HCT116 (cell line): ENCODE measurements at regions not wholly inside any gene's neighbourhood (a gene's known extent, or its start where the extent isn't known, plus 50 kb on each side); places are given as distances from the start of the nearest gene placed in this dataset.

ENCODE experiments used
- ATF3 ChIP-seq: IDR thresholded peaks from 2 replicates; pipeline ENCODE4 v1.6.1; 2012
- CEBPB ChIP-seq: IDR thresholded peaks from 2 replicates; pipeline ENCODE4 v1.6.1; 2012; ENCODE audit warnings: low read depth
- EZH2 ChIP-seq: fragments of 200-600 bp; sonication (generic); IDR thresholded peaks from 2 replicates; pipeline ENCODE4 v1.6.1; 2017; ENCODE audit warnings: antibody characterized with exemption, mixed run types
- EZH2phosphoT487 ChIP-seq: fragments of 200-600 bp; IDR thresholded peaks from 2 replicates; pipeline ENCODE4 v1.6.1; 2018; ENCODE audit warnings: antibody characterized with exemption, borderline replicate concordance
- JUND ChIP-seq: IDR thresholded peaks from 2 replicates; pipeline ENCODE4 v1.6.1; 2012
- POLR2A ChIP-seq: IDR thresholded peaks from 2 replicates; pipeline ENCODE4 v1.7.0; 2011; ENCODE audit warnings: borderline replicate concordance; ENCODE audit not compliant: insufficient read depth, insufficient read length; ENCODE audit errors: extremely low read depth
- POLR2AphosphoS5 ChIP-seq: IDR thresholded peaks from 2 replicates; pipeline ENCODE4 v1.6.1; 2011; ENCODE audit warnings: mild to moderate bottlenecking, low read depth, low read length, moderate library complexity
- RAD21 ChIP-seq: IDR thresholded peaks from 2 replicates; pipeline ENCODE4 v1.6.1; 2012; ENCODE audit warnings: low read depth, mild to moderate bottlenecking
- YY1 ChIP-seq: IDR thresholded peaks from 2 replicates; pipeline ENCODE4 v1.6.1; 2011; ENCODE audit warnings: low read length, low read depth, moderate library complexity, mild to moderate bottlenecking; ENCODE audit not compliant: insufficient replicate concordance; ENCODE audit errors: extremely low read depth
- ZBTB33 ChIP-seq: IDR thresholded peaks from 2 replicates; pipeline ENCODE4 v1.6.1; 2011; ENCODE audit warnings: mild to moderate bottlenecking, low read length, moderate library complexity; ENCODE audit not compliant: insufficient replicate concordance; ENCODE audit errors: extremely low read depth
- TF ChIP-seq, protein P1 (sequence below), 3 experiments: fragments of 200-600 bp in 1 of 3; sonication (generic) in 1 of 3; IDR thresholded peaks in 2 of 3; conservative IDR thresholded peaks in 1 of 3; 2 replicates each; pipeline ENCODE4 v1.5.1; 2012 to 2017; ENCODE audit warnings: low read depth in 2 of 3, low read length in 2 of 3, antibody characterized with exemption in 1 of 3, borderline replicate concordance in 1 of 3, control low read depth in 1 of 3, mild to moderate bottlenecking in 1 of 3, mixed read lengths in 1 of 3, mixed run types in 1 of 3, moderate library complexity in 1 of 3; ENCODE audit not compliant: insufficient read depth in 1 of 3
- TF ChIP-seq, protein P2 (sequence below): IDR thresholded peaks from 2 replicates; pipeline ENCODE4 v1.6.1; 2012; ENCODE audit warnings: low read depth

DNA sequence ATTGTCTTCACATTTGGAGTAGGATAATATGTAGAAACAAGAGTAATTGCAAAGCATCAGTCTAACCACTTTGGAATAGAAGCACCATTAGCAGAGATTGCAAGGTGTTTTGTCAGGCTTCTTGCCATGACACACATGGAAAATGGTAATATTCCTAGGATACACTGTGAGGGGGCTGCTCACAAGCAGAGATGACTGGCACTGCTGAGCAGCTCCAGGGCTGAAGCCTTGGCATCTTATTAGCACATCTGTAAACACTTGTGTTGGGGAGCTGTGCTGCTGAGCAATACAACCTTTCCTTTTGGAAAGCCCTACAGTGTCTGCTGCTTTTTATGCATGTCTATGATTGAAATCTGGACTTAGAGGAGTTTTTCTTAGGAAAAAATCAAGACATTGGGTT is 602.2 kb downstream of the XIRP2 start:
- TF ChIP-seq POLR2A (no peak), ATF3 (no peak), EZH2 (no peak), JUND (no peak), POLR2AphosphoS5 (no peak), CEBPB (no peak), EZH2phosphoT487 (no peak), ZBTB33 (no peak), YY1 (no peak), RAD21 (no peak)
- TF ChIP-seq, protein P1, sequence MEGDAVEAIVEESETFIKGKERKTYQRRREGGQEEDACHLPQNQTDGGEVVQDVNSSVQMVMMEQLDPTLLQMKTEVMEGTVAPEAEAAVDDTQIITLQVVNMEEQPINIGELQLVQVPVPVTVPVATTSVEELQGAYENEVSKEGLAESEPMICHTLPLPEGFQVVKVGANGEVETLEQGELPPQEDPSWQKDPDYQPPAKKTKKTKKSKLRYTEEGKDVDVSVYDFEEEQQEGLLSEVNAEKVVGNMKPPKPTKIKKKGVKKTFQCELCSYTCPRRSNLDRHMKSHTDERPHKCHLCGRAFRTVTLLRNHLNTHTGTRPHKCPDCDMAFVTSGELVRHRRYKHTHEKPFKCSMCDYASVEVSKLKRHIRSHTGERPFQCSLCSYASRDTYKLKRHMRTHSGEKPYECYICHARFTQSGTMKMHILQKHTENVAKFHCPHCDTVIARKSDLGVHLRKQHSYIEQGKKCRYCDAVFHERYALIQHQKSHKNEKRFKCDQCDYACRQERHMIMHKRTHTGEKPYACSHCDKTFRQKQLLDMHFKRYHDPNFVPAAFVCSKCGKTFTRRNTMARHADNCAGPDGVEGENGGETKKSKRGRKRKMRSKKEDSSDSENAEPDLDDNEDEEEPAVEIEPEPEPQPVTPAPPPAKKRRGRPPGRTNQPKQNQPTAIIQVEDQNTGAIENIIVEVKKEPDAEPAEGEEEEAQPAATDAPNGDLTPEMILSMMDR (IDR thresholded peaks at IDR 0.05 in 2 of 3, conservative IDR thresholded peaks at IDR 0.05 in 1 of 3; ENCODE audit: borderline replicate concordance in 1 of 3, insufficient read depth in 1 of 3, low read depth in 2 of 3, low read length in 2 of 3): no peak
- TF ChIP-seq, protein P2, sequence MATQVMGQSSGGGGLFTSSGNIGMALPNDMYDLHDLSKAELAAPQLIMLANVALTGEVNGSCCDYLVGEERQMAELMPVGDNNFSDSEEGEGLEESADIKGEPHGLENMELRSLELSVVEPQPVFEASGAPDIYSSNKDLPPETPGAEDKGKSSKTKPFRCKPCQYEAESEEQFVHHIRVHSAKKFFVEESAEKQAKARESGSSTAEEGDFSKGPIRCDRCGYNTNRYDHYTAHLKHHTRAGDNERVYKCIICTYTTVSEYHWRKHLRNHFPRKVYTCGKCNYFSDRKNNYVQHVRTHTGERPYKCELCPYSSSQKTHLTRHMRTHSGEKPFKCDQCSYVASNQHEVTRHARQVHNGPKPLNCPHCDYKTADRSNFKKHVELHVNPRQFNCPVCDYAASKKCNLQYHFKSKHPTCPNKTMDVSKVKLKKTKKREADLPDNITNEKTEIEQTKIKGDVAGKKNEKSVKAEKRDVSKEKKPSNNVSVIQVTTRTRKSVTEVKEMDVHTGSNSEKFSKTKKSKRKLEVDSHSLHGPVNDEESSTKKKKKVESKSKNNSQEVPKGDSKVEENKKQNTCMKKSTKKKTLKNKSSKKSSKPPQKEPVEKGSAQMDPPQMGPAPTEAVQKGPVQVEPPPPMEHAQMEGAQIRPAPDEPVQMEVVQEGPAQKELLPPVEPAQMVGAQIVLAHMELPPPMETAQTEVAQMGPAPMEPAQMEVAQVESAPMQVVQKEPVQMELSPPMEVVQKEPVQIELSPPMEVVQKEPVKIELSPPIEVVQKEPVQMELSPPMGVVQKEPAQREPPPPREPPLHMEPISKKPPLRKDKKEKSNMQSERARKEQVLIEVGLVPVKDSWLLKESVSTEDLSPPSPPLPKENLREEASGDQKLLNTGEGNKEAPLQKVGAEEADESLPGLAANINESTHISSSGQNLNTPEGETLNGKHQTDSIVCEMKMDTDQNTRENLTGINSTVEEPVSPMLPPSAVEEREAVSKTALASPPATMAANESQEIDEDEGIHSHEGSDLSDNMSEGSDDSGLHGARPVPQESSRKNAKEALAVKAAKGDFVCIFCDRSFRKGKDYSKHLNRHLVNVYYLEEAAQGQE: no peak
